OCI-LY3 (cell line): ENCODE measurements at regions not wholly inside any gene's neighbourhood (a gene's known extent, or its start where the extent isn't known, plus 50 kb on each side); places are given as distances from the start of the nearest gene placed in this dataset.

ENCODE experiments used
- CTCF ChIP-seq: fragments of 200-600, 300-600 bp; sonication (generic); IDR thresholded peaks from 2 replicates; pipeline ENCODE4 v1.5.1; 2014; ENCODE audit warnings: antibody characterized with exemption, low read length, low read depth
- EZH2phosphoT487 ChIP-seq: fragments of 200-600 bp; shearing (Covaris generic); IDR thresholded peaks from 2 replicates; pipeline ENCODE4 v1.6.1; 2018; ENCODE audit warnings: antibody characterized with exemption, mixed run types, low read depth

- TF ChIP-seq CTCF = no peak
- TF ChIP-seq EZH2phosphoT487 = no peak
Observed at GRCh38 chr9:89696780-89697179, 92.0 kb downstream of the GADD45G start.
